Right lobe of liver (tissue), 6 donors: ENCODE measurements at regions not wholly inside any gene's neighbourhood (a gene's known extent, or its start where the extent isn't known, plus 50 kb on each side); places are given as distances from the start of the nearest gene placed in this dataset.
A peak's percentile ranks its signal among the peaks of the same experiment; 100 is the strongest.

Experiments used
- ATAC-seq, 4 donors: fragments of 200-7000 bp; cut with Tn5 transposase; one replicate each; pipeline ENCODE4 v1.9.1; 2020; ENCODE audit warnings: mild to moderate bottlenecking in 4 of 4, moderate library complexity in 4 of 4
- DNase-seq, 3 donors: peaks; one replicate each; pipeline ENCODE4 v3.0.0-alpha.2; 2020
- H3K27ac ChIP-seq, 3 donors: fragments of 200-600 bp; one replicate each; pipeline ENCODE4 v1.8.0; 2022
- H3K27me3 ChIP-seq, 2 donors: fragments of 200-600 bp; one replicate each; pipeline ENCODE4 v1.8.0; 2022
- H3K36me3 ChIP-seq, 4 donors: fragments of 200-600 bp; sonication (generic) in 1 of 4; one replicate each; pipeline versions ENCODE4 v1.5.1 to v1.8.0; 2017 to 2022; ENCODE audit warnings: control low read depth in 1 of 4
- H3K4me1 ChIP-seq, 4 donors: fragments of 200-600 bp; sonication (generic) in 1 of 4; one replicate each; pipeline versions ENCODE4 v1.5.1 to v1.8.0; 2017 to 2022; ENCODE audit warnings: control low read depth in 1 of 4
- H3K4me3 ChIP-seq, 3 donors: fragments of 200-600 bp; one replicate each; pipeline ENCODE4 v1.8.0; 2022
- H3K9me3 ChIP-seq, 4 donors: fragments of 200-600 bp; sonication (generic) in 1 of 4; one replicate each; pipeline versions ENCODE4 v1.5.1 to v1.8.0; 2017 to 2022; ENCODE audit warnings: control low read depth in 1 of 4
- CTCF ChIP-seq, 4 donors: fragments of 200-600 bp in 3 of 4; fragments of 450-650 bp in 1 of 4; IDR thresholded peaks; one replicate each; pipeline versions ENCODE4 v1.5.1 to v1.8.0; 2016 to 2022; ENCODE audit warnings: antibody characterized with exemption in 4 of 4, mild to moderate bottlenecking in 2 of 4
- POLR2A ChIP-seq: fragments of 450-650 bp; IDR thresholded peaks from one replicate; pipeline ENCODE4 v1.6.1; 2017; ENCODE audit warnings: antibody characterized with exemption, mild to moderate bottlenecking
- WGBS: methylation state at CpG from one replicate; pipeline ENCODE4 v1.1.6; 2018; ENCODE audit warnings: low coverage, low lambda C conversion rate; ENCODE audit not compliant: insufficient coverage; ENCODE audit errors: missing lambda C conversion rate; 5-methylcytosine and 5-hydroxymethylcytosine counted together
- intact Hi-C, 2 donors: fragments of 100-400 bp; cut with DNase I; formaldehyde crosslinking; loops; one replicate each; pipeline versions ENCODE4 v1.11.2 to v1.14.1; 2022
- donor health status: DM: no; HTN: yes; CAD: no.
- donor health status: DM: no; HTN: no; CAD: no.
- donor health status: DM: no; HTN: no; CAD: no.
- donor health status: DM: no; HTN: yes; CAD: no.
- donor health status: DM: no; HTN: yes; CAD: no.

- intact Hi-C loops = no loop called here
- TF ChIP-seq CTCF (IDR thresholded peaks at IDR 0.05) (no peak), POLR2A (no peak)
- H3K4me1 ChIP-seq = no peaks in the 10 kb centered on the region
- 43% methylated on average over 5 of the region's 5 CpGs for WGBS
- H3K27me3 ChIP-seq = no peaks in the 10 kb centered on the region
- no peak overlapping the region for H3K27ac ChIP-seq
- H3K9me3 ChIP-seq = no peaks in the 10 kb centered on the region
- DNase-seq (no peak), ATAC-seq (no peak)
- no peak overlapping the region for H3K4me3 ChIP-seq
- H3K36me3 ChIP-seq = no peaks in the 10 kb centered on the region
Measured at GRCh38 chr4:152257601-152258066, 278.3 kb downstream of the FBXW7 start.

- DNase-seq (no peak), ATAC-seq (no peak)
- intact Hi-C loops = no loop called here
- no peak overlapping the region for H3K4me3 ChIP-seq
- 87% methylated on average over 3 of the region's 3 CpGs for WGBS
- H3K4me1 ChIP-seq = no peaks in the 10 kb centered on the region
- H3K27ac ChIP-seq = no peak overlapping the region
- no peaks in the 10 kb centered on the region for H3K36me3 ChIP-seq
- no peaks in the 10 kb centered on the region for H3K27me3 ChIP-seq
- TF ChIP-seq CTCF (IDR thresholded peaks at IDR 0.05) (no peak), POLR2A (no peak)
- H3K9me3 ChIP-seq = no peaks in the 10 kb centered on the region
Measured at GRCh38 chr4:152256996-152257395, 278.9 kb downstream of the FBXW7 start.

- WGBS = 37% methylated on average over 4 of the region's 4 CpGs
- Histone ChIP-seq H3K4me3 (no peak overlapping the region), H3K36me3 (no peaks in the 10 kb centered on the region), H3K27ac (no peak overlapping the region), H3K4me1 (no peaks in the 10 kb centered on the region), H3K27me3 (no peaks in the 10 kb centered on the region), H3K9me3 (no peaks in the 10 kb centered on the region)
- ATAC-seq (peak in 2 of 4 donors; percentile 24 to 40), DNase-seq (no peak)
- TF ChIP-seq POLR2A (no peak), CTCF (IDR thresholded peaks at IDR 0.05) (no peak)
- intact Hi-C loops = no loop called here
Measured at GRCh38 chr4:152255437-152255836, 280.5 kb downstream of the FBXW7 start.

- WGBS = 58% methylated on average over 7 of the region's 9 CpGs
- H3K9me3 ChIP-seq = no peaks in the 10 kb centered on the region
- H3K27me3 ChIP-seq = no peaks in the 10 kb centered on the region
- DNase-seq = no peak
- no peaks in the 10 kb centered on the region for H3K36me3 ChIP-seq
- no peak for ATAC-seq
- no peaks in the 10 kb centered on the region for H3K4me1 ChIP-seq
- H3K4me3 ChIP-seq = no peak overlapping the region
- TF ChIP-seq POLR2A (no peak), CTCF (IDR thresholded peaks at IDR 0.05) (no peak)
- intact Hi-C loops = no loop called here
- no peak overlapping the region for H3K27ac ChIP-seq
Measured at GRCh38 chr4:152248347-152248746, 287.5 kb downstream of the FBXW7 start.
